Nephron (organoid): ENCODE measurements at regions not wholly inside any gene's neighbourhood (a gene's known extent, or its start where the extent isn't known, plus 50 kb on each side); places are given as distances from the start of the nearest gene placed in this dataset.

Experiments
- H3K27ac Mint-ChIP-seq, 3 experiments: 2 replicates each; pipeline ENCODE4 v1.8.0; 2020; ENCODE audit warnings: mixed read lengths in 3 of 3, mild to moderate bottlenecking in 2 of 3, moderate library complexity in 1 of 3
- H3K27me3 Mint-ChIP-seq: 2 replicates; pipeline ENCODE4 v1.8.0; 2021; ENCODE audit warnings: low read depth, mild to moderate bottlenecking, moderate library complexity, mixed read lengths
- H3K36me3 Mint-ChIP-seq: 2 replicates; pipeline ENCODE4 v1.8.0; 2020; ENCODE audit warnings: low read depth, mixed read lengths
- H3K4me1 Mint-ChIP-seq: 2 replicates; pipeline ENCODE4 v1.8.0; 2020; ENCODE audit warnings: mixed read lengths
- H3K4me3 Mint-ChIP-seq, 3 experiments: 2 replicates each; pipeline ENCODE4 v1.8.0; 2020; ENCODE audit warnings: mild to moderate bottlenecking in 3 of 3, mixed read lengths in 3 of 3, moderate library complexity in 2 of 3
- H3K9me3 Mint-ChIP-seq: 2 replicates; pipeline ENCODE4 v1.8.0; 2020; ENCODE audit warnings: mixed read lengths
- CTCF ChIP-seq, 3 experiments: fragments of 200-600 bp; sonication (generic); IDR thresholded peaks; one replicate each; pipeline ENCODE4 v1.5.0; 2021; ENCODE audit warnings: antibody characterized with exemption in 3 of 3; ENCODE audit not compliant: unreplicated experiment in 3 of 3

DNA sequence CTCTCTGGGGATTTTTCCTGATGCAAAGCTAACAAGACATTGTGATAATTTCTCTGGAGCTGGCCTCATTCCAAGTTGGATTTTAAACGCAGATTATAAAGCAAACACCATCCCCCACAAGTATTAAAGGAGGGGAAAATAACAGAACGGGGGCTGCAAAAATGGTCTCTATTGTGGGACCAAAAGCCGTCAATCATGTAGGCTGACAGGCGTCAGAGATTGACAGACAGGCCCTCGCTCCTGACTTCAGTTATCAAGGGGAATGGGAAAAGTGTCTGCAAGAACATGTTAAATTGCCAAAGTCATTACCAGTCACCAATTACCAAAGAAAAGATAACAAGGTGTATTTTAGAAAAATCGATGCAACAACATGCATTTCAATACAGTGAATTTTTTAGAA, 307.4 kb upstream of the POU3F1 start:
- peaks cover 19% of the 10 kb centered on the region for H3K4me1 Mint-ChIP-seq
- H3K27ac Mint-ChIP-seq = no peak overlapping the region
- H3K27me3 Mint-ChIP-seq = peaks cover 8% of the 10 kb centered on the region
- TF ChIP-seq CTCF (IDR thresholded peaks at IDR 0.05; ENCODE audit: unreplicated experiment in 3 of 3) = no peak
- no peaks in the 10 kb centered on the region for H3K36me3 Mint-ChIP-seq
- H3K4me3 Mint-ChIP-seq = no peak overlapping the region
- peaks cover 5% of the 10 kb centered on the region for H3K9me3 Mint-ChIP-seq

- Mint-ChIP-seq H3K4me3 (no peak overlapping the region), H3K36me3 (no peaks in the 10 kb centered on the region), H3K27ac (peak overlapping the region in 1 of 3 experiments; percentile 42), H3K4me1 (peaks cover 24% of the 10 kb centered on the region), H3K27me3 (peaks cover 8% of the 10 kb centered on the region), H3K9me3 (peaks cover 9% of the 10 kb centered on the region)
- no peak for TF ChIP-seq CTCF (IDR thresholded peaks at IDR 0.05; ENCODE audit: unreplicated experiment in 3 of 3)
These were observed 306.3 kb upstream of the POU3F1 start for GRCh38 chr1:38352869-38353268.

- H3K27me3 Mint-ChIP-seq = no peaks in the 10 kb centered on the region
- TF ChIP-seq CTCF (IDR thresholded peaks at IDR 0.05; ENCODE audit: unreplicated experiment in 3 of 3) = no peak
- H3K9me3 Mint-ChIP-seq = peaks cover 26% of the 10 kb centered on the region
- no peaks in the 10 kb centered on the region for H3K36me3 Mint-ChIP-seq
- no peak overlapping the region for H3K27ac Mint-ChIP-seq
- H3K4me1 Mint-ChIP-seq = peaks cover 17% of the 10 kb centered on the region
- no peak overlapping the region for H3K4me3 Mint-ChIP-seq
These were observed 301.0 kb upstream of the POU3F1 start for GRCh38 chr1:38347446-38348175.

DNA sequence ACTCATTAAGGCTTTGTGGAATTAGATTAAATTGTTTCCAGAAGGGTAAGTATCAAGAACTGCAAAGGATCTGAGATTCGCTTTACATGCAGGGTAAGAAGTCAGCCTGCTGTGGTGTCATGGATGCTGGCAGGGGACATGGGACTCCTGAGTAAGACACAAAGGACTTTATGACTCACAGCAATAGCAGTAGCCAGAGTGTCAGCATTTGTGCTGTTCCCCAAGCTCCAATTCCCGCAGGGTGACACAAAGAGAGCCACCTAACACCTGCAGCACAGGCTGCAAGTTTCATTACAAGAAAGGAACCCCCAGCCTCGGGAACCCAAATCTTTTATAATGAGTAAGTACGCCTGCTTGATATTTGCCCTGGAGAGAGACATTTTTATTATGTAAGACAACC, 298.1 kb upstream of the POU3F1 start:
- H3K4me3 Mint-ChIP-seq = no peak overlapping the region
- H3K27me3 Mint-ChIP-seq = peaks cover 10% of the 10 kb centered on the region
- peaks cover 29% of the 10 kb centered on the region for H3K9me3 Mint-ChIP-seq
- no peak overlapping the region for H3K27ac Mint-ChIP-seq
- no peaks in the 10 kb centered on the region for H3K36me3 Mint-ChIP-seq
- no peak for TF ChIP-seq CTCF (IDR thresholded peaks at IDR 0.05; ENCODE audit: unreplicated experiment in 3 of 3)
- H3K4me1 Mint-ChIP-seq = peaks cover 12% of the 10 kb centered on the region

GRCh38 chr1:38341694-38342093, 295.1 kb upstream of the POU3F1 start:
- no peaks in the 10 kb centered on the region for H3K36me3 Mint-ChIP-seq
- no peak for TF ChIP-seq CTCF (IDR thresholded peaks at IDR 0.05; ENCODE audit: unreplicated experiment in 3 of 3)
- no peak overlapping the region for H3K27ac Mint-ChIP-seq
- peaks cover 19% of the 10 kb centered on the region for H3K27me3 Mint-ChIP-seq
- peaks cover 18% of the 10 kb centered on the region for H3K9me3 Mint-ChIP-seq
- H3K4me1 Mint-ChIP-seq = peaks cover 10% of the 10 kb centered on the region
- no peak overlapping the region for H3K4me3 Mint-ChIP-seq

DNA sequence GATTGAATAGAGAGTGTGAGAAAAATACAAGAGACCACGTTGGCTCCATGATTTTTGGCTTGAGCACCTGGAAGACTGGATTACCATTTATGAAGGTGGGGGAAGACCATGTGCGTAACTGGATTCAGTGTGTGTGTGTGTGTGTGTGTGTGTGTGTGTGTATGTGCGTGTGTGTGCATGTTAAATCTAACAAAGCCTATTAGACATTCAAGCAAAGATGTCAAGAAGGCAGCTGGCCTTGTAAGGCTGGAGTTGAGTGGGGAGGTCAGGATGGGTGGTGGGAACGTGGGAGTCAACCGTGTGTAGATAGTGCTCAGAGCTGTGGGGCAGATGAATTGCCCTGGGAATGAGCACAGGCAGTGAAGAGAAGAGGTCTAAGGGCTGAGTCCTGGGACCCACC, 293.8 kb upstream of the POU3F1 start:
- Mint-ChIP-seq H3K4me3 (no peak overlapping the region), H3K9me3 (peaks cover 9% of the 10 kb centered on the region), H3K27ac (no peak overlapping the region), H3K36me3 (no peaks in the 10 kb centered on the region), H3K27me3 (peaks cover 19% of the 10 kb centered on the region), H3K4me1 (peaks cover 17% of the 10 kb centered on the region)
- TF ChIP-seq CTCF (IDR thresholded peaks at IDR 0.05; ENCODE audit: unreplicated experiment in 3 of 3) = no peak
